Vagina (tissue), 2 donors: ENCODE measurements at regions not wholly inside any gene's neighbourhood (a gene's known extent, or its start where the extent isn't known, plus 50 kb on each side); places are given as distances from the start of the nearest gene placed in this dataset.

ENCODE experiments used
- DNase-seq, 2 donors: peaks; one replicate each; pipeline ENCODE4 v3.0.0-alpha.2; 2017; ENCODE audit errors: extremely low spot score in 2 of 2
- H3K27ac ChIP-seq: fragments of 200-600 bp; sonication (generic); one replicate; pipeline ENCODE4 v1.5.1; 2019
- H3K27me3 ChIP-seq: fragments of 200-600 bp; sonication (generic); one replicate; pipeline ENCODE4 v1.5.1; 2019
- H3K36me3 ChIP-seq, 2 donors: fragments of 200-600 bp; sonication (generic); one replicate each; pipeline ENCODE4 v1.5.1; 2017 to 2019
- H3K4me1 ChIP-seq: fragments of 200-600 bp; sonication (generic); one replicate; pipeline ENCODE4 v1.5.1; 2019
- H3K4me3 ChIP-seq, 2 donors: fragments of 200-600 bp; sonication (generic); 1 replicate in 1 of 2; 2 replicates in 1 of 2; pipeline ENCODE4 v1.5.1; 2016 to 2019
- H3K9me3 ChIP-seq: fragments of 200-600 bp; sonication (generic); one replicate; pipeline ENCODE4 v1.5.1; 2019
- CTCF ChIP-seq, 3 experiments: fragments of 450-650 bp in 2 of 3; fragments of 200-600 bp in 1 of 3; sonication (generic) in 1 of 3; IDR thresholded peaks; one replicate each; pipeline ENCODE4 v1.5.1; 2017 to 2019; ENCODE audit warnings: antibody characterized with exemption in 3 of 3, mild to moderate bottlenecking in 2 of 3, moderate library complexity in 2 of 3
- POLR2A ChIP-seq, 2 donors: fragments of 450-650 bp; IDR thresholded peaks; one replicate each; pipeline ENCODE4 v1.6.1; 2017; ENCODE audit warnings: antibody characterized with exemption in 2 of 2, mild to moderate bottlenecking in 2 of 2, moderate library complexity in 2 of 2
- POLR2AphosphoS5 ChIP-seq, 2 donors: sonication (generic); formaldehyde crosslinking; IDR thresholded peaks; one replicate each; pipeline ENCODE4 v1.9.0; 2017; ENCODE audit warnings: antibody characterized with exemption in 2 of 2, mild to moderate bottlenecking in 2 of 2, low read depth in 1 of 2; ENCODE audit not compliant: insufficient read depth in 1 of 2
- intact Hi-C: fragments of 100-400 bp; cut with DNase I; formaldehyde crosslinking; loops from one replicate; pipeline ENCODE4 v1.15.1; 2023

GRCh38 chr16:27704252-27704651 is 154.3 kb downstream of the KATNIP start:
- Histone ChIP-seq H3K27me3 (no peaks in the 10 kb centered on the region), H3K36me3 (peaks cover 0 to 22% of the 10 kb centered on the region in 2 donors), H3K9me3 (no peaks in the 10 kb centered on the region), H3K27ac (no peak overlapping the region), H3K4me3 (no peak overlapping the region), H3K4me1 (no peaks in the 10 kb centered on the region)
- intact Hi-C loops = loop anchor here (5.0 kb wide), 1 partner anchor 1752 kb away; no protein-coding TSS in a partner anchor
- TF ChIP-seq CTCF (IDR thresholded peaks at IDR 0.05) (no peak), POLR2A (IDR thresholded peaks at IDR 0.05) (no peak), POLR2AphosphoS5 (IDR thresholded peaks at IDR 0.05; ENCODE audit: insufficient read depth in 1 of 2, low read depth in 1 of 2) (no peak)
- no peak for DNase-seq

- H3K4me3 ChIP-seq = no peak overlapping the region
- peaks cover 0 to 10% of the 10 kb centered on the region in 2 donors for H3K36me3 ChIP-seq
- H3K27ac ChIP-seq = no peak overlapping the region
- H3K9me3 ChIP-seq = no peaks in the 10 kb centered on the region
- no peaks in the 10 kb centered on the region for H3K4me1 ChIP-seq
- intact Hi-C loops = no loop called here
- no peak for DNase-seq
- no peak for TF ChIP-seq POLR2A (IDR thresholded peaks at IDR 0.05)
- TF ChIP-seq CTCF (IDR thresholded peaks at IDR 0.05) = no peak
- TF ChIP-seq POLR2AphosphoS5 (IDR thresholded peaks at IDR 0.05; ENCODE audit: insufficient read depth in 1 of 2, low read depth in 1 of 2) = no peak
- H3K27me3 ChIP-seq = no peaks in the 10 kb centered on the region
These were observed 156.4 kb downstream of the KATNIP start for GRCh38 chr16:27706156-27706865.

GRCh38 chr16:27706866-27707685 is 157.1 kb downstream of the KATNIP start:
- no peak overlapping the region for H3K4me3 ChIP-seq
- intact Hi-C loops = no loop called here
- TF ChIP-seq CTCF (IDR thresholded peaks at IDR 0.05) (no peak), POLR2A (IDR thresholded peaks at IDR 0.05) (no peak), POLR2AphosphoS5 (IDR thresholded peaks at IDR 0.05; ENCODE audit: insufficient read depth in 1 of 2, low read depth in 1 of 2) (no peak)
- no peaks in the 10 kb centered on the region for H3K4me1 ChIP-seq
- H3K27ac ChIP-seq = no peak overlapping the region
- DNase-seq = no peak
- peaks cover 0 to 12% of the 10 kb centered on the region in 2 donors for H3K36me3 ChIP-seq
- H3K9me3 ChIP-seq = no peaks in the 10 kb centered on the region
- H3K27me3 ChIP-seq = no peaks in the 10 kb centered on the region

- intact Hi-C loops = no loop called here
- H3K27ac ChIP-seq = no peak overlapping the region
- TF ChIP-seq CTCF (IDR thresholded peaks at IDR 0.05) = no peak
- no peak for TF ChIP-seq POLR2AphosphoS5 (IDR thresholded peaks at IDR 0.05; ENCODE audit: insufficient read depth in 1 of 2, low read depth in 1 of 2)
- no peak for TF ChIP-seq POLR2A (IDR thresholded peaks at IDR 0.05)
- DNase-seq = no peak
- H3K4me1 ChIP-seq = no peaks in the 10 kb centered on the region
- peaks cover 0 to 9% of the 10 kb centered on the region in 2 donors for H3K36me3 ChIP-seq
- H3K4me3 ChIP-seq = no peak overlapping the region
- H3K9me3 ChIP-seq = no peaks in the 10 kb centered on the region
- no peaks in the 10 kb centered on the region for H3K27me3 ChIP-seq
These were observed 158.7 kb downstream of the KATNIP start for GRCh38 chr16:27708651-27709050.
